ENCODE measurements at regions not wholly inside any gene's neighbourhood (a gene's known extent, or its start where the extent isn't known, plus 50 kb on each side); places are given as distances from the start of the nearest gene placed in this dataset.

GRCh38 chr5:136853971-136854370 lies 488.6 kb upstream of the TRPC7 start:
- TF ChIP-seq CTCF (IDR thresholded peaks at IDR 0.05) (no peak), POLR2A (IDR thresholded peaks at IDR 0.05) (no peak)

Measured in lower leg skin (tissue), 3 donors.